HG03442 (cell line): ENCODE measurements at regions not wholly inside any gene's neighbourhood (a gene's known extent, or its start where the extent isn't known, plus 50 kb on each side); places are given as distances from the start of the nearest gene placed in this dataset.

Source experiments
- ATAC-seq: cut with Tn5 transposase; IDR thresholded peaks from one replicate; pipeline ENCODE4 v1.9.1; 2021; ENCODE audit warnings: mild to moderate bottlenecking, moderate library complexity; ENCODE audit not compliant: unreplicated experiment

DNA sequence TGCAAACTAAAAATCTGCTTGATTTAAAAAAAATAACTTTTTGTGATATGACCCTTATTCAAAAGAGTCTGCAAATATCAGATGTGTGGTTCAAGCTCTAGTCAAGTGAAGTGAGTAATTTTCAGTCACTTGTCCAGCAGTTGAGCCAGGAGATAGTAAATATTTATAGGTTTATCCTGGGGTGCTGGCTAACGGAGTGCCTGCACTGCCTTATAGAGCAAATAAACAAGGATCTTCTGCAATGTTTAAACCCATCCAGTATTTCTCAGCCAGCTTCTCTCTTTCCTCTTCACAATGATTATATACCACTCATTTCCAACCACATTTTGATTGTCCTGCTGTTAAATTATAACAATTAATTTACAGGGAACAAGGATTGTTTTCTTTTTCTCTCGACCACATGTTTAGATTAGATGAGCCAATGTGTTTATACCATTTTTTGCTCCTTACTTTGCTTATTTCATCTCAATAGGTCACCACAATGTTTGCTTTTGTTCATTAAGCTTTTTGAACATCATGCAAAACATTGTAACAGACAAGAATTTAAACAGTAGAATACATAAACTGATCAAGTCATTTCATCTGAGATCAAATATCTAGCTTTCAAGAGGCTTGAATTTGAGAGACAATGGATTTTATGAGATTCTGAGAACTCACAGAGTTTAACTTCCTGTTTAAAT lies 60.3 kb upstream of the GREM2 start:
- ATAC-seq: no peak

DNA sequence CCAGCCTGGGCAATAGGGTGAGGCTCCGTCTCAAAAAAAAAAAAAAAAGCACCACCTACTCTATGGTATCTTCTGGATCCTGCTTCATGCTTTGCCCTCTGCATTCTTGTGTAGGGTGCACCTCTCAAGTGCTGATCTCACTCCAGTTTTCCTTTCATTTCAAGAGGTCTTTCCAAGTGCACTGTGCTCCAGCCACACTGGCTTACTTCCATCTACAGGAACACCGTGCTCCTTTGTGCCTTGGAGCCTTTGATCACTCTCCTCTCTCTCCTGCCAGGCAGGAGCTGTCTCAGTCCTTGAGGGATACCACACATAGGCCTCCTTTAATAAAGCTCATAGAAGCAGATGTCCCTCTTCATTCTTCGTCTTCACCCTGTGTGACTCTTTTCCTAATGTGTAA lies 55.4 kb upstream of the GREM2 start:
- no peak for ATAC-seq

DNA sequence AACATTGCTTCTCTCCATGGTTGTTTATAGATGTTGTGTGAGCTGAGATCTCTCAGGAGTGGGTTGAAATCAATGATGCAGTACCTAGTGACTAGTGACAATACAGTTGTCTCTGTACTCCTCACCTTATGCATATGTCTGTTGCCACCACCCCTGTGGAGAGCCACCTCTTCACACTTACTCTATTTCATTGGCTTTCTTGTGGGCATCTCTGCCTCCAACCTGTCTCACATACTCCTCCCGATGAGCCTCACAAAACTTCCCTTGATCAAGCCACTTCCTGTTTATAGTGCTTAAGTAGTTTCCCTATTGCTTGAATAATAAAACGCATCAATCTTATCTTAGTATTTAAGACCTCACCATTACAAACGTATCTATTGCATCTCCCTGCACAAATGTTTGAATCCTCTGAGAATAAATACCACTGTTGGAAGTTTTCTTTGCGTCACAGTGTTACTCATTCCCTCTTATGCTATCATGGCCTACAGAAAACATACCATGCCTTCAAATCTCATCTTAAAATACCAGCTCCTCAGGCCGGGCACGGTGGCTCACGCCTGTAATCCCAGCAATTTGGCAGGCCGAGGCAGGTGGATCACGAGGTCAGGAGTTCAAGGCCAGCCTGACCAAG lies 54.7 kb upstream of the GREM2 start:
- no peak for ATAC-seq

DNA sequence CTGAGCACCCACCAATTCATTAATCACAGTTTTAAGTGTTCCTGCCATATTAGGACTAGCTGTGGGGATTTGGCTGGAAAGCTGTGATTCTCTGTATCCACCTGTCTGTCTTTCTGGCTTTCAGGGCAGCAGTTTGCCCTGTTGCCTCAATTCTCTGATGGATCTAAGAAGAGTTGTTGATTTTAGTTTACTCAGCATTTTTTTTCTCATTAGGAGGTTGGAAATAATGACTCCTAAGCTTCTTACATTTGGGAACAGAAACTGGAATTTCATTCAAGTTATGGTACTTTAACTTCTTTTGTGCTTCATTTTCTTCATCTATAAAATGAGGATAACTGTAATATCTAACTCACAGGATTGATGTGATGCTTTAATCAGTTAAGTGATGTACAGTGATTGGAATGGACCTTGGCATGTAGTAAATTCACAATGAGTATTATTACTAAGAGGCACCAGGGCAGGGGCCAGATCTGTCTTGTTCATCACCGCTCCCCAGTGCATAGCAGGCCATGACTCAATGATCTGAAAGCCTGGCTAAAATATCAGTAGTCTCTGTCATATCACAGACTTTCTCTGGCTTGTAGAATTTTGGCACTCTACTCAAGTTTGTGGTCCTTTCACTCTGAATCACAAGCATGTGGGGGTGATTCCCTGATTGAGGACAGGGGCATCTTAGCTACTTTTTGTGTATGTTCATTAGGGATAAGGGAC lies 51.4 kb upstream of the GREM2 start:
- no peak for ATAC-seq
